A549 (cell line): ENCODE measurements at regions not wholly inside any gene's neighbourhood (a gene's known extent, or its start where the extent isn't known, plus 50 kb on each side); places are given as distances from the start of the nearest gene placed in this dataset.

ENCODE experiments used
- ATAC-seq, 2 experiments: fragments of 200-7000 bp in 1 of 2; fragments of >200 bp in 1 of 2; cut with Nextera tagmentation in 1 of 2; cut with Tn5 transposase in 1 of 2; 3 replicates each; pipeline versions ENCODE4 v1.8.0 to v1.9.1; 2018 to 2020; ENCODE audit warnings: mild to moderate bottlenecking in 1 of 2, moderate library complexity in 1 of 2
- CTCF ChIA-PET: fragments of 300-600 bp; sonication (Branson Sonifier 250); formaldehyde crosslinking; extraction: SDS; loops from one replicate; lab custom pipeline; 2021; ENCODE audit warnings: antibody characterized with exemption, inconsistent platforms; lab: Yijun Ruan, JAX
- POLR2A ChIA-PET: fragments of 350-600 bp; formaldehyde crosslinking; extraction: SDS; loops from one replicate; lab custom pipeline; 2021; ENCODE audit warnings: antibody characterized with exemption, inconsistent platforms; lab: Yijun Ruan, JAX
- DNase-seq, 2 experiments: peaks; one replicate each; pipeline versions ENCODE4 v3.0.0 to v3.0.0-alpha.2; 2011 to 2016; ENCODE audit warnings: low read depth in 1 of 2, low spot score in 1 of 2
- FAIRE-seq: peaks from 2 replicates; lab custom pipeline; 2011; peaks lifted over from hg19 to GRCh38; lab: Jason Lieb, UNC
- H3K27ac ChIP-seq, 2 experiments: fragments of >200 bp; sonication (Bioruptor Twin); formaldehyde crosslinking; 3 replicates each; pipeline ENCODE4 v1.5.1; 2016 to 2017
- H3K4me1 ChIP-seq: fragments of >200 bp; sonication (Bioruptor Twin); formaldehyde crosslinking; 3 replicates; pipeline ENCODE4 v1.6.1; 2016
- H3K4me2 ChIP-seq: fragments of >200 bp; sonication (Bioruptor Twin); formaldehyde crosslinking; 3 replicates; pipeline ENCODE4 v1.6.1; 2016
- H3K4me3 ChIP-seq: fragments of >200 bp; sonication (Bioruptor Twin); formaldehyde crosslinking; 3 replicates; pipeline ENCODE4 v1.5.1; 2016
- H3K9me3 ChIP-seq: fragments of >200 bp; sonication (Bioruptor Twin); formaldehyde crosslinking; 3 replicates; pipeline ENCODE4 v1.6.1; 2016
- BCL3 ChIP-seq: fragments of >200 bp; sonication (Bioruptor Twin); formaldehyde crosslinking; IDR thresholded peaks from 3 replicates; pipeline ENCODE4 v1.6.1; 2016
- CBX8 ChIP-seq: fragments of 200-600 bp; sonication (generic); IDR thresholded peaks from 2 replicates; pipeline ENCODE4 v1.6.1; 2016
- CHD2 ChIP-seq: fragments of 150-350 bp; IDR thresholded peaks from 2 replicates; pipeline ENCODE4 v1.6.1; 2014; ENCODE audit warnings: low read length; ENCODE audit not compliant: partially characterized antibody
- EHF ChIP-seq: fragments of 250-450 bp; sonication (Bioruptor Pico); IDR thresholded peaks from 2 replicates; pipeline ENCODE4 v1.5.0; 2020; ENCODE audit warnings: mild to moderate bottlenecking
- FOSB ChIP-seq: fragments of 250-450 bp; sonication (Bioruptor Pico); IDR thresholded peaks from 2 replicates; pipeline ENCODE4 v1.5.0; 2020; ENCODE audit warnings: mild to moderate bottlenecking, moderate library complexity
- FOSL2 ChIP-seq, 2 experiments: fragments of 450-650 bp in 1 of 2; fragments of >200 bp in 1 of 2; sonication (Bioruptor Twin) in 1 of 2; formaldehyde crosslinking; IDR thresholded peaks; 2 replicates each; pipeline versions ENCODE4 v1.5.0 to v1.6.1; 2016 to 2020; ENCODE audit warnings: mild to moderate bottlenecking in 1 of 2, moderate library complexity in 1 of 2
- HOXA7 ChIP-seq: fragments of 250-450 bp; sonication (Bioruptor Pico); IDR thresholded peaks from 2 replicates; pipeline ENCODE4 v1.5.0; 2020; ENCODE audit warnings: mild to moderate bottlenecking, moderate library complexity
- HOXB13 ChIP-seq: fragments of 250-450 bp; sonication (Bioruptor Pico); IDR thresholded peaks from 2 replicates; pipeline ENCODE4 v1.5.0; 2020; ENCODE audit warnings: low read depth, mild to moderate bottlenecking, moderate library complexity
- HOXB5 ChIP-seq: fragments of 250-450 bp; sonication (Bioruptor Pico); IDR thresholded peaks from 2 replicates; pipeline ENCODE4 v1.5.0; 2020; ENCODE audit warnings: mild to moderate bottlenecking, moderate library complexity
- JUNB ChIP-seq: fragments of >200 bp; sonication (Bioruptor Twin); formaldehyde crosslinking; IDR thresholded peaks from 2 replicates; pipeline ENCODE4 v1.6.1; 2016
- KDM1A ChIP-seq: fragments of 200-600 bp; sonication (generic); IDR thresholded peaks from 2 replicates; pipeline ENCODE4 v1.6.1; 2016; ENCODE audit warnings: low read depth, mild to moderate bottlenecking
- MYC ChIP-seq: IDR thresholded peaks from 2 replicates; pipeline ENCODE4 v1.6.1; 2012; ENCODE audit warnings: mild to moderate bottlenecking, inconsistent platforms, low read length, improper control_type of control experiment, borderline replicate concordance
- NFE2L2 ChIP-seq: fragments of 150-350 bp; conservative IDR thresholded peaks from 2 replicates; pipeline ENCODE4 v1.6.1; 2014; ENCODE audit warnings: low read length
- NPAS2 ChIP-seq: fragments of 250-450 bp; sonication (Bioruptor Pico); IDR thresholded peaks from 2 replicates; pipeline ENCODE4 v1.8.0; 2022; ENCODE audit warnings: mild to moderate bottlenecking, moderate library complexity, borderline replicate concordance
- POLR2A ChIP-seq: IDR thresholded peaks from 2 replicates; pipeline ENCODE4 v1.6.1; 2012; ENCODE audit warnings: mild to moderate bottlenecking, low read length
- POLR2AphosphoS2 ChIP-seq: conservative IDR thresholded peaks from 2 replicates; pipeline ENCODE4 v1.6.1; 2012; ENCODE audit warnings: low read length, improper control_type of control experiment, inconsistent platforms
- RAD21 ChIP-seq, 2 experiments: fragments of >200 bp in 1 of 2; sonication (Bioruptor Twin) in 1 of 2; formaldehyde crosslinking in 1 of 2; IDR thresholded peaks in 1 of 2; conservative IDR thresholded peaks in 1 of 2; 2 replicates in 1 of 2; 3 replicates in 1 of 2; pipeline ENCODE4 v1.6.1; 2012 to 2018; ENCODE audit warnings: inconsistent platforms in 1 of 2
- RARB ChIP-seq: fragments of 250-450 bp; sonication (Bioruptor Pico); IDR thresholded peaks from 2 replicates; pipeline ENCODE4 v1.8.0; 2021; ENCODE audit warnings: mild to moderate bottlenecking, moderate library complexity
- RCOR1 ChIP-seq: fragments of 150-350 bp; IDR thresholded peaks from 2 replicates; pipeline ENCODE4 v1.6.1; 2014; ENCODE audit warnings: antibody characterized with exemption, low read length, low read depth
- RFX5 ChIP-seq: fragments of 450-650 bp; IDR thresholded peaks from 2 replicates; pipeline ENCODE4 v1.7.1; 2014; ENCODE audit warnings: antibody characterized with exemption, mild to moderate bottlenecking, moderate library complexity
- SMC3 ChIP-seq: fragments of >200 bp; sonication (Bioruptor Twin); formaldehyde crosslinking; IDR thresholded peaks from 3 replicates; pipeline ENCODE4 v1.6.1; 2018; ENCODE audit warnings: inconsistent platforms
- TFCP2L1 ChIP-seq: fragments of 250-450 bp; sonication (Bioruptor Pico); IDR thresholded peaks from 2 replicates; pipeline ENCODE4 v1.5.0; 2021; ENCODE audit warnings: mild to moderate bottlenecking
- TP53 ChIP-seq: fragments of 250-450 bp; sonication (Bioruptor Pico); IDR thresholded peaks from 2 replicates; pipeline ENCODE4 v1.5.0; 2021; ENCODE audit warnings: mild to moderate bottlenecking, moderate library complexity
- ZC3H11A ChIP-seq: fragments of 450-650 bp; IDR thresholded peaks from 2 replicates; pipeline ENCODE4 v1.6.1; 2014; ENCODE audit warnings: antibody characterized with exemption, mild to moderate bottlenecking
- WGBS: methylation state at CpG from one replicate; pipeline ENCODE4 v1.1.6; 2017; ENCODE audit errors: missing lambda C conversion rate; 5-methylcytosine and 5-hydroxymethylcytosine counted together
- TF ChIP-seq, protein P1 (sequence below): fragments of 450-650 bp; IDR thresholded peaks from 2 replicates; pipeline ENCODE4 v1.6.1; 2014; ENCODE audit warnings: antibody characterized with exemption

DNA sequence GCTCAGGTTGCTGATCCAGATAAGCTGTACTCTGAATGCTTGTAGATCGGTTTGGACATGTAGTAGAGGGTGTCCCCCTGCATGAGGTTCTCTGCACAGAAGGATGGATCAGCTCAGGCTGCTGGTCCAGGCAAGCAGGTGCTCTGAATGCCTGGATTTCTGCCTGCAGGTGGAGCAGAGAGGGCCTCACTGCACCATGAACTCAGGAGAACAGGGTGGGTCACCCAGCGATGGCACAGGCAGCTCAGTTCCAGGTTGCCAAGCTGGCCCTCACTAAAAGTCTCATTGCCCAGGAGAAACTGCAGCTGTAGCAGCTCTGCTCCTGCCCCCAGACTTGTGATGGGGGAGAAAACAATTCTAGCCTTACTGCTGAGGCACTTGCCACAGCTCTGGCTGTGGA, 491.8 kb downstream of the XIRP2 start:
- no peak overlapping the region for H3K4me3 ChIP-seq
- TF ChIP-seq RFX5 (no peak), HOXB13 (no peak), MYC (no peak), KDM1A (no peak), EHF (no peak)
- TF ChIP-seq, all 56 proteins: peak for 0
- FAIRE-seq (no peak), ATAC-seq (no peak), DNase-seq (no peak)
- H3K9me3 ChIP-seq: no peaks in the 10 kb centered on the region
- CTCF ChIA-PET: interaction anchor here (0.6 to 1.0 kb wide), 2 partner anchors 271 to 1541 kb away, joined by 3 read pairs; no protein-coding TSS in a partner anchor
- 14% methylated on average over 1 of the region's 2 CpGs for WGBS
- POLR2A ChIA-PET: no interaction called here
- no peak overlapping the region for H3K27ac ChIP-seq
- no peaks in the 10 kb centered on the region for H3K4me1 ChIP-seq
- H3K4me2 ChIP-seq: no peak overlapping the region

DNA sequence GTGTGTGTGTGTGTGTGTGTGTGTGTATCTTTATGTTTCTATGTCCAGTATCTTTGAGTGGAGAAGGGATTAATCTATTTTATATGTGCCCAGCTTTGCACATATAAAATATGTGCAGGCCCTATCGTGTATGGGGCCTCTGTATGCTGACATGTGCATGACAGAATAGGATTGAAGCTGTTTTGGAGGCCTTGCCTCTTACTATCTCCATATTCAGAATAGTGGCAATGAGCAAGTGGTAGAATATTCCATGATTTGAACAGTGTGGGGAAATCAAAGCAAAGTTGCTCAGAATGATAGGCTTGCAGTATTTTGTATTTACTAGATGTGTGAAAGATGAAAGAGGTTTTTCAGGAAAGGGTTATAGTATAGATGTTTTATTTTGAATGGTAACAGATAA, 480.8 kb downstream of the XIRP2 start:
- Histone ChIP-seq H3K4me1 (no peaks in the 10 kb centered on the region), H3K9me3 (no peaks in the 10 kb centered on the region), H3K27ac (no peak overlapping the region), H3K4me2 (no peak overlapping the region), H3K4me3 (no peak overlapping the region)
- no peak for ATAC-seq
- no peak for DNase-seq
- FAIRE-seq: no peak
- CTCF ChIA-PET: interaction anchor here (0.7 kb wide), 1 partner anchor 830 kb away, joined by 3 read pairs; no protein-coding TSS in a partner anchor
- POLR2A ChIA-PET: no interaction called here
- no peak for TF ChIP-seq HOXB5 (CRISPR knock-in tag)
- no peak for TF ChIP-seq NFE2L2
- no peak for TF ChIP-seq JUNB
- TF ChIP-seq CBX8: no peak
- no peak for TF ChIP-seq FOSL2 (IDR thresholded peaks at IDR 0.05)
- no peak for TF ChIP-seq FOSL2 (CRISPR knock-in tag; IDR thresholded peaks at IDR 0.05)
- WGBS: 6% methylated on average over 1 of the region's 1 CpG

DNA sequence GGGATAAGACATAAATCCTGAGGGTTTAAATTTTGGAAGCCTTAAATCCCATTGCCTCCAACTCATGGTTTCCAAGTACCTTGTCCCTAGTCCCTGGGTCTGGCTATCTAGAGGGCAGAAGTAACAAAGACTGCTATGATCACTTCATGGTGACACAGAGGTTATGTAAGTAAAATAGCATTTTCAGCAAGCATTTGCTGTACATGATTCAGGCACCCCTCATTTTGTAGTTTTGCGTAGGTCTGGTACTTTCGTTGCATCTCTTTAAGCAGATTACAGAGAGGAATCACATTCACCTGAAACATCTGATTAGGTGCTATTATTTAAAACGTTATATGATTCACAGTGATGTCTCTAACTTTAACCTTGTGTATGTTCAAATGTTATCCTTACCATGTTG, 480.1 kb downstream of the XIRP2 start:
- Histone ChIP-seq H3K9me3 (no peaks in the 10 kb centered on the region), H3K4me2 (no peak overlapping the region), H3K27ac (no peak overlapping the region), H3K4me3 (no peak overlapping the region), H3K4me1 (no peaks in the 10 kb centered on the region)
- ATAC-seq (no peak), DNase-seq (no peak), FAIRE-seq (no peak)
- POLR2A ChIA-PET: no interaction called here
- TF ChIP-seq HOXB13 (no peak), RAD21 (conservative IDR thresholded peaks at IDR 0.05 in 1 of 2, IDR thresholded peaks at IDR 0.05 in 1 of 2) (no peak), HOXA7 (CRISPR knock-in tag) (no peak), NPAS2 (CRISPR knock-in tag) (no peak), BCL3 (no peak), RARB (CRISPR knock-in tag) (no peak), KDM1A (no peak), ZC3H11A (no peak), SMC3 (no peak), POLR2A (no peak), TP53 (CRISPR knock-in tag) (no peak), CHD2 (no peak), TFCP2L1 (CRISPR knock-in tag) (no peak), CBX8 (no peak), FOSB (CRISPR knock-in tag) (no peak), POLR2AphosphoS2 (no peak), RCOR1 (no peak), HOXB5 (CRISPR knock-in tag) (no peak)
- TF ChIP-seq, protein P1, sequence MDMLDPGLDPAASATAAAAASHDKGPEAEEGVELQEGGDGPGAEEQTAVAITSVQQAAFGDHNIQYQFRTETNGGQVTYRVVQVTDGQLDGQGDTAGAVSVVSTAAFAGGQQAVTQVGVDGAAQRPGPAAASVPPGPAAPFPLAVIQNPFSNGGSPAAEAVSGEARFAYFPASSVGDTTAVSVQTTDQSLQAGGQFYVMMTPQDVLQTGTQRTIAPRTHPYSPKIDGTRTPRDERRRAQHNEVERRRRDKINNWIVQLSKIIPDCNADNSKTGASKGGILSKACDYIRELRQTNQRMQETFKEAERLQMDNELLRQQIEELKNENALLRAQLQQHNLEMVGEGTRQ: no peak
- 42% methylated on average over 3 of the region's 3 CpGs for WGBS
- CTCF ChIA-PET: interaction anchor here (0.7 kb wide), 1 partner anchor 829 kb away, joined by 3 read pairs; no protein-coding TSS in a partner anchor
